ENCODE measurements at regions not wholly inside any gene's neighbourhood (a gene's known extent, or its start where the extent isn't known, plus 50 kb on each side); places are given as distances from the start of the nearest gene placed in this dataset.
"Not testable (repeated sequence)": the region's sequence is repeated elsewhere in the genome, so short reads cannot be mapped to it uniquely, and the experiment has no call there.

DNA sequence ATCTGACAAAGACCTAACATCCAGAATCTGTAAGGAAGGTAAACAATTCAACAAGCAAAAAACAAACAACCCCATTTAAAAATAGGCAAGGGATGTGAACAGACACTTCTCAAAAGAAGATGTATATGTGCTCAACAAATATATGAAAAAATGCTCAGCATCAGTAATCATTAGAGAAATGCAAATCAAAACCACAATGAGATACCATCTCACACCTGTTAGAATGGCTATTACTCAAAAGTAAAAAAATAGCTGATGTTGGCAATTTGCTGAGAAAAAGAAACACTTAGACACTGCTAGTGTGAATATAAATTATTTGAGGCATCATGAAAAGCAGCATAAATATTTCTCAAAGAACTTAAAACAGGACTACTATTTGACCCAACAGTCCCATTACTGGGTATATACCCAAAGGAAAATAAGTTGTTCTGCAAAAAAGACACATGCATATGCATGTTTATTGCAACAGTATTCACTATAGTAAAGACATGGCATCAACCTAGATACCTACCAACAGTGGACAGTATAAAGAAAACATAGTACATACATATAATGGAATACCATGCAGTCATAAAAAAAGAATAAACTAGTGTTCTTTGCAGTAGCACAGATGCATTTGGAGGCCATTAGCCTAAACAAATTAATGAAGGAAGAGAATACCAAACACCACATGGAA is 980.1 kb downstream of the KCNMA1 start:
- no peak for DNase-seq

DNA sequence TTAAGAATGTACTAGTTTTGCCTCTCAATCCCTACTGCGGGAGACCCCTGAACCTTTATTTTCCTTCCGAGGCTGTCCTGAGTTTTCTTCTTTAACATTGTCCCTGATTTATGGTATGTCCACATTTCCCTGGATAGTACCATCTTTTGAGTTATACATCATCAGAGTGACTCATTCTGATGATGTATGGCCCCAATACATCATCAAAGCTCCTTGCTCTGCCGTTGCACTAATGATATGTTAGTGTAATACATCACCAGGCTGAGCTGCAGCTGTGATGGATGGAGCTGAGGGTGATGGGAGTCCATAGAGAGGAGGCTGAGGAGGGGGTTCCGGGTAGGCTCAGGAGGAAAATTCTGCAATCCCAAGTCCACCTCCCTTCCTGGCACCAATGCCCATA is 986.5 kb downstream of the KCNMA1 start:
- DNase-seq: no peak

DNA sequence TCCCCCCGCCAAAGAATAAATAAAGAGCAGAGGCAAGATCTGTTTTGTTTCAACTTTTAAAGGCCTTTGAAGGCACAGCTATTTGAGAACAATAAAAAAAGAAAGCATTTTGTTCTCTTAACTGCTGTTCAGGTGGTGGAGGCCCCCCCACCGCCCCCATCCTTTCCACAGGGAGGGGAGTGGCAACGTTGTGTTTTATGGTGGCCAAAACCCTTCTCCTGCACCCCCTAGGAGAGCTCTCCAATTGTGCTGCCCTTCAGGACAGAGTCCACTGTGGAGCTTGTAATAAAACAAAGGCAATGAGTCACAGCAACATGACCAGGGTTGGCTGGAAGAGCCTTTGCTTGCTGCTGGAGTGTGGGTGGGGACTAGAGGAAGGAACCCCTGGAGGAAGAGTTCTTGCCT is 987.9 kb downstream of the KCNMA1 start:
- DNase-seq: peak; percentile 13

DNA sequence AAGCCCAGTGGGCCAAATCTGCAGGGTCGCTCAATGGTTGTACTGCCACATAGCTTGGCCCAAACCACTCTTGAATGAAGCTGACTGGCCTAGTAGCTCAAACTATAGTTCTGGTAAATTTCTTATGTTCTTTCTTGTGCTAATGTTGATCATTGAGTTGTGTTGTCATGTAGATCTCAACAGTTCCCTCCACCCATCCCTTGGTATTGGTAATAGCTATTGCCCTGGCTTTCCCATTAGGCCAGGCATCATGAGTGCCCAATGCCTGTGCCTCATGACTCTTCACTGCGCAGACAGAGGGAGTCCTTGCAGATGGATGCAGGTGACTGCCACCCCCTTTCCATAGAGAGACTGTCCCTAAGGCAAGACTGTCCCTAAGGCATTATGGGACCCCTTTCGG is 988.4 kb downstream of the KCNMA1 start:
- DNase-seq: no peak

DNA sequence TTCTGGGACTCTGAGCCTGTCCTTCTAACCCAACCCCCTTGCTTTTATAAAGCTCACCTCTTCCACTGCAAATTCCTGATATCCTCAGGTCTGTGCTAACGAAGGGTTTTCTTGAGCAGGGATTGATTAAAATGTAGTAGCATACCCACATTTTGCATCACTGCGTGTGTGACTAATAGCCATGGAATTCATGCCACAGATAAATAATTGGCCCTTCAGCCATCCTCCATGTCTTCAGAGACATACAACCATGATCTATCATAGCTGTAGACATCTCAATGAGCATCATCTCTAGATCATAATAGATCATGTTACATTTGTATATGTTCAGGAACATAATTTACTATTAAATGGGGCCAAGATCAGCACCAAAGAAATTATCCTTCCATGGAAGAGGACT is 990.3 kb downstream of the KCNMA1 start:
- peak; percentile 11 for DNase-seq

DNA sequence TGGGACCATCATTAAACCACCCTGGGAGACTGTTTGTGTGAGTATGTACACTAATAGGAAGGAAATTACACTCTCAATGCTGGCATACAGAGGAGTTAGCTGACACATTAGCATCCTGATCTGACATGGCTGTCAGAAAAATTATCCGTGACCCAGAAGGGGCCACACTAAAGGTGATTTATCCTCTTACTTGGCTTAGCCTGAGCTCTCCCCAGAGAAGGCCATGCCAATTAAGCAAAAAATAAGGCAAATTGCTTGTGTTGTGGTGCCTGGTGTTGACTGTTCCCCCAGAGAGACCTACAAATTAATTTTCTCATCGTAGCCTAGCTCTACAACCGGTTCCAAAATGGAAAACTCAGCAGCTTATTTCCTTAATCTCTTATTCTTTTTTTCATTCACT is 992.3 kb downstream of the KCNMA1 start:
- DNase-seq: no peak

DNA sequence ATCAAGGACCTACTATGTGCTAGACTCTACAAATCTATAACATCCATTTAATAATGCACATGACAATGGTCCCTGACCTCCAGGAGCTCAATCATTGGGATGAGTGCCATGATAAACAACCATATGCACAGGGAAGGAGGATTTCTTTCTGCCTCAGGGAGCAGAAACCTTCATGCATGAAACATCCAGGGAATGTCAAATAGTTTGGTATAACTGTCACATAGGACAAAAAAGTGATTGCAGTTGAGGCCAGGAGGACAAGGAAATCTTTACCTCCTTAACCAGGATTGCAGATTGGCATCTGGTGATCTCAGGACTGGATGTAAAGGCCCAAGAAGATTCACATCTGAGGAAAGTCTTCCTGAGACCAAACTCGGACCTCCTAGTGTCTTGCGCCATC is 993.1 kb downstream of the KCNMA1 start:
- DNase-seq: peak; percentile 79

DNA sequence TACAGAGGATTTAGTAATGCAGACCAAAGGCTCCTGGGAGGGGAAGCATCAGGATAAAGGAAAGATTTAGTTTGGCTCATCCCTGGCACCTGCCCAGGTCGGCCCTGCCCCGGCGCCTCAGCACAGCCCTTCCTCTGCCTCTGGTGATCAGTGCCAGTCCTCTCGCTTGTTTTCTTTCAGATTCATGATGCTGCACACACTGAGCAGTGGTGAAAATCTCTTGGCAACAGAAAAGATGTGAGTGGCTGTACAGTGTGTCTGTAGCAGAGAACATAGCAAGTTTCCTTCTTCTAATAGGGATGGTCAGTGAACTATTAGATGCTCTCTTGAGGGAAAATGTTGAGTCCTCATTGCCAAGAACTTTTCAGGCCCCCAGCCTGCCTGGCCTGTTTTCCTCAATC is 994.1 kb downstream of the KCNMA1 start:
- no peak for DNase-seq

DNA sequence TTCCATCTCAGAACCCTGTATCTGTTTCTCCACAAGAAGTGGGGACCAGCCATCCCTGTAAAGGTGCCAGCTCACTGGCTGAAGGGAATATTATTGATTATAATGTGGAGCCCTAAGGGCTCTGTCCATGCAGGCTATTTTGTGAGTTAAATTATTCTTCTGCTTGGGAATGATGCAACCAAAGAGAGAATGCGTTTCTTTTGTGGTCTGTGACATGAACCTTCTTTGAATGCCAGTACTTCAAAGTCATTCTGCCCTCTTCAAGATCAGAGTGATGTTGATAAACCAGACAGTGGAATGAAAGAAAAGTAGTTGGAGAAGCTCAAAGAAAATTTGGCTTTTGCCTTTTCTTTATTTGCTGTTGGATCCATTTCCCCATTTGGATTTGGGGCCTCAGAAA is 995.2 kb downstream of the KCNMA1 start:
- no peak for DNase-seq

DNA sequence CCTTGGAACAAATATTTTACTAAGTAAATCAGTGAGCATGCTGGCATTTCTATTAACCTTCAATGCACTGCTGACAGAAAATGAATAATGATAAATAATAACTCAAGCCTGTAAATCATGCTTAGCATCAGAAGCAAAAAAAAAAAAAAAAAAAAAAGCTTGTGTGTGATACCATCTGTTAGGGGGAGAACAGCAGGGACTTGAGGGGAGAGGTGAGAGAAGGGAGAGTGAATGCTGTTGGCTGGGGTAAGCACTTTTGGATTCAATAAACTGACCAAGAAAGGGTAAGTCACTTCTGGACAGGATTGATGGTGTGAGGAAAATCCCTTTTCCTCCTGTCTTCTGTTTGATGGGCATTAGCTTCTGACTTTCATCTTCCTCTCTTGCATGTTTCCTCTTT is 996.4 kb downstream of the KCNMA1 start:
- DNase-seq: no peak

DNA sequence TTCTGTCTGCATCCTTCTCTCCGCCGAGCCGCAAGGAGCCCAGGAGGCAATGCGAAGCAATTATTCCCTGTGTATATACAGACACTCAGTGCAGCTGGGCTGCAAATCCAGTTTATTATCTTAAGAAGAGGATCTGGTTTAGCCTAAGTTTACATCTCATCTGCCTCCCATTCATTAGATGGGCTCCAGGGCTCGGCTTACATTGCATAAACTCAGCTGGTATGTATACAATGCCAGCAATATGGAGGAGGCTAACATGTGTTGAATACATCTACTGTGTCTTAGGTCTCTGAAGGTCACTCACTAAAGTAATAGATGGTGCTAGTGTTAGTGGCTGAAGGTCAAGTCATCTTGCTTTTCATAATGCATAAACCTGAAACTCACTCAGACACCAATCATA is 996.8 kb downstream of the KCNMA1 start:
- DNase-seq: no peak

DNA sequence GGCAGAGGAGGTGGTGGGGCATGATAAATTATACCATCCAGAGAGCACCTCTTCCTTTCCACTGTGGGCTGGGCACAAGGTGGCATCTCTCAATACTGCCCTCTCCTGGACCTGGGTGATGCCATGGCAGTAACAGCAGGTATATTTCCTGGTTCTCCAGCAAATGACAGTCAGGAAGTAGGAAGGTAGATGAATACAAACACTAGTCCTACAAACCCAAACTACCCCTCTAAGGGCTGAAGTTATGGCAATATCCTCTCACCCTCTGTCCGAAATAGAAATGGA is 1004.9 kb downstream of the KCNMA1 start:
- DNase-seq: no peak

DNA sequence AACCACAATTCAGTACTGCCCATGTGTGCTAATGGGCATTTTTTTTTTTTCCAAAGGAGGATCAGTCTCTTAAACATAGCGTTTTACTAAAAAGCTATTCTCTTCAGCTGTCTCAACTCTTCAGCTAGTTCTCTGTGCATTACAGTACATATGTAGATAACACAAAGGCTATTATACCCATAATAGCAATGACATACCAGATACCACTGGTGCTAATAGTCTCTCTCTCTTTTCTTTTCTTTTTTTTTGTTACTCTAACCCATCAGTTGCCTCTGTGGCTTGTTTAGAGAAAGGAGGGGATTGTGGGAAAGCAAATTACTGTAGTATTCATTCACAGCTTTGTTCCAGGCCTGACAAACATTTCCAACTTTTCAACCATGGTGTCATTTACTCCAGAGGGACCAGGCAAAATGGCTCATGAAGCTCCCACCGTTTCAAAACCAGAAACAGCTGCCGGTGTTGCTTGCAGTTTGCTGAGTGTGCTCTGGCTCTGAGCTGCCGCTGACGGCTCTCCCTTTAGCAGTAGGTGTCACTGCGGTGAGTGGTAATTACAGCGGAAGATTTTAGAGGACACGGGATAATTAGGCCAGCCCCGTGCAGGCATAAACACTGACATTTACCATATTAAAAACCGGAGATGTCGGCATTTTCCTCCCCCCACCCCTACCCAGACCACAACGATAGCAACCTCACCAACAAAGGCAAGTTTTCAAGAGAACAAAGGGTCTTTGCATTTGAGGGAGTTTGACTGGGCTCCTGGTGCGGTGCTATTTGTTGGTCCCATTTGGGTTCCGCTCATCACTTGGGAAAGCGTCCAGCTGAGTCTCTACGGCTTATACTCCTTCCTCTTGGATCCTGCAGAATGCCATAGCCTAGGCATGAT is 1005.5 kb downstream of the KCNMA1 start:
- DNase-seq: no peak

DNA sequence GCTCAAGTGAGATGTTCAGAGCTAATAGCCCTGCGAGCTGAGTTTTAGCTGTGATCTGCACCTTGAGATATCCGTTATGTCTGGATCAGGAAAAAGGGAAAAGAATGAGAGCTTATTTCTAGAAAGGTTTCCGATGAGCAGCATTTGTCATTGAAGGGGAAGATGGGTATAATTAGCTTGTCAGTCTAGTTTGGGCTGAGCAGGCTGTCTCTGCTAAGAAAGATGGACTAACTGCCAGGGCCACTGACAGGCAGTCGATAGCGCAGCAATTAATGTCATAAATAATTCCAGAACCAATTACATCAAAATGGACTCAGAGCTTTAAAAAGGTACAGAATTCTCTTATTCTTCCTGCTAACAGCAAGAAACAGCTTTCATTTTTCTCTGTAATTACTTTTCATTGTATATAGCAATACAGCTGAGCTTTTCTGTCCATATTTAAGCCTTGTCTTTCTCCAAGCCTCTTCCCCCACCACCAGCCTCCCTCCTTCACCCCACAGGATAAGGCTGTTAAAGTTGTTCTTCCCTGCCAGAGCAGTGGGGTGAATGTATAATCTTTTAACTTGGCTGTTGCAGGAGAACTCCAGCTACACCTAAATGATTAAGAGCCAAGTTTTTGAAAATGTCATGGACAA is 1006.5 kb downstream of the KCNMA1 start:
- DNase-seq: no peak

DNA sequence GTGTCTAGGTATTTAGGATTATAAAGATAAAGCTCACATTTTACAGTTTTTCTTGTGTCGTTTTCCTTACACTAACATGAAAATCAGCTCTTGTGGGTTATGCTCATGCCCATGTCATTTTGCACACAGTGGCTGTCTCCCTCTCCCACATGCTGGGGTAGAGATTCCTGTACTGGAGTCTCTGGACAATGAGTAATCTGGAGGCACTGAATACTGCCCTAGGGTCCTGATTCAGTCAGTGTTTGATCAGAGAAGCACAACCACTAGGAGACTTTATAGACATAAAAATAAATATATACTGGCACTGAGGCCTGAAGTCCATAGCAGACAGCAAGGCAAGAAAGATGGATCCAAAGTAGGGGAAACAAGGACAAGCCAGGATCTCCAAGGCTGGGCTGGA is 1008.8 kb downstream of the KCNMA1 start:
- DNase-seq: no peak

DNA sequence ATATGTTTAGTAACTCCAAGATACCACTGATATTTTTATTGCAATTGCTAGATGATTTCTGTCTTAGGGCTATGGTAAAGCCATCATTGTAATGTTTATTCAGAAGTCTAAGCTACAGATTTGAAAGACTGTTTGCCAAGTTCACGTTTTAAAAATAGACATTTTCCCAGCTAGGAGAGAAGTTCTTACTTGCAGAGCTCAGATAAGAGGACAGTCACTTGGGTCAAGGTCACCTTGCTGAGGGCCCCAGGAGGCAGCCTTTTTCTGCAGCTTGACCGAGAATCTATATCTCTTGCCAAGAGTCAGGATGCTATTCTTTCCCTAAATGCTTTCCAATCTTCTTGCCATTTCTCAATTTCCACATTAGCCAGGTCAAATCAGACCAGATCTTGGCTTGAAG is 1011.2 kb downstream of the KCNMA1 start:
- DNase-seq: no peak

DNA sequence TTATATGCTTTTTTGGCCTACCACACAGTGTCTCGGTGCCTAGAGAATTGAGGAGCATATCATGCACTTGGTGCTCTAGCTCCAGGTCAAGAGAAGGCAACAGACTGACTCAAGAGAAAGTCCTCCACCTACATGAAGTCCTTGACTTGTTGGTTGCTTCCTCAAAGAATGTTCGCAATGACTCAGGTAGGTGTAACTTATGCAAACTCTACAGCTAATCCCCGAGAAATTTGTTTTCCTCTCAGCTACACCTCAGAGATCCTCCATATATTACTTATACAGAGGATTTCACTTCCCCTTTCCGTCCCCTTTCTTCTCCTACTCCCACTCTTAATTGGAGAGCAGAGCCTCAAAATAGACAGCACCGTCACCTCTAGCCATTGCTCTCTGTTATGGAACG is 1013.1 kb downstream of the KCNMA1 start:
- no peak for DNase-seq

DNA sequence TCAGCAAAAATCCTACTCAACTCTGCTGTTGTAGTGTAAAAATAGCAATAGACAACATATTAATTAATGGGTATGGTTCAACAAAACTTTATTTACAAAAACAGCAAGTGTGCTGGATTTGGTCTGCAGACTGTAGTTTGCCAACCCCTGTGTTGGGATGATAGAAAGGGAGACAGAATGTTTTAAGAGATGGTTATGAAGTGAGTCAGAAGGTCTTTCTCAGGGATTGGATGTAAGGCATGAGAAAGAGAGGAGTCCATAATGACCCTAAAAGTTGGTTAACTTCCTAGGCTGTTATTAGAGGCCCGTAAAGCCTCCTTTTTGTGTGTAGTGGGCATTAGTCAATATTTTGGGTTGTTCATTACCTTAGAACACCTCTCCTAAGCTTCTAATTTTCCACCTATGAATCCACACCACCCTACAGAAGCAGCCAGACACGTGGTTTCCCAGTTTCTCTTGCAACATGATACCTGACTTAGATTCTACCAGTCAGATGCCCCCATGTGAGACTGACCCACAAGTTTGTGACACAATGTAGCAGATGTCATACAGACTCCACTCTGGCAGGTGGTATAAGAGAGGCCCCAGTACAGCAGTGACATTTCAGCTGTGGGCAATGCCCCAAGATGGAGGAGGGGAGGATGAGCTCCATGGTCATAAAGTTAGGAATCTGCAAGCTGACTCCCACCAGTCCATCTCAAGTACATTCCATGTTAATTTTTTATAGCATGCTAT is 1015.6 kb downstream of the KCNMA1 start:
- no peak for DNase-seq

DNA sequence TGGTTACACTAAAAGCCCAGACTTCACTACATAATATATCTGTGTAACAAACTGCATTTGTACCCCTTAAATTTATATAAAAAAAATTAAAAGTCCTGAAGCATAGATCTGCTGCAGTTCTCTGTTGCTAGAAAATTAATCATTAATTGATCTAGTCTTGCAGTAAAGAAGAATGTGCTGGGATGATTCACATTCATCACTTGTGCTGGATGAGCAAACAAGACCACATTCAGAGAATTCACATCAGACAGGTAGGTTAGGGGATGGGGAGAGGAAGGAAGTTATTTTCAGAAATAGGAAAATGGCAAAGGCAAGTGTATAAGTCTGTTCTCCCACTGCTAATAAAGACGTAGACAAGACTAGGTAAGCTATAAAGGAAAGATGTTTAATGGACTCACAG is 1019.0 kb downstream of the KCNMA1 start:
- DNase-seq: peak; percentile 71

DNA sequence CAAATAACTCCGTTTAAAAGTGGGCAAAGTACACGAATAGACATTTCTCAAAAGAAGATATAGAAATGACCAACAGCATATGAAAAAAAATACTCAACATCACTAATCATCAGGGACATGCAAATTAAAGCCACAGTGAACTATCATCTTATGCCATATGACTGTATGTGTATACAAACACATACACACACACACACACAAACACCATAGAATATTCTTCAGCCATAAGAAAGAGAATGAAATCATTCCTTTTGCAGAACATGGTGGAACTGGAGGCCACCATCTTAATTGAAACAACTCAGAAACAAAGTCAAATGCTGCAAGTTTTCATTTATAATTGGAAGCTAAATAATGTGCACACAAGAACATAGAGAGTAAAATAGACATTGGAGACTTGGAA is 1019.4 kb downstream of the KCNMA1 start:
- no peak for DNase-seq

DNA sequence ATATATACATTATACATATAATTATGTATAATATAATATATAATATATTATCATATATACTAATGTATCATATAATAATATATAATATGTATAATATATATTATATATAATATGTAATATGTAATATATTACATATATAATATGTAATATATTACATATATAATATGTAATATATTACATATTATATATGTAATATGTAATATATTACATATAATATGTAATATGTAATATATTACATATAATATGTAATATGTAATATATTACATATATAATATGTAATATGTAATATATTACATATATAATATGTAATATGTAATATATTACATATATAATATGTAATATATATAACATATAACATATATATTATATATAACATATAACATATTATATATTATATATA is 1020.9 kb downstream of the KCNMA1 start:
- DNase-seq: not testable (repeated sequence)

DNA sequence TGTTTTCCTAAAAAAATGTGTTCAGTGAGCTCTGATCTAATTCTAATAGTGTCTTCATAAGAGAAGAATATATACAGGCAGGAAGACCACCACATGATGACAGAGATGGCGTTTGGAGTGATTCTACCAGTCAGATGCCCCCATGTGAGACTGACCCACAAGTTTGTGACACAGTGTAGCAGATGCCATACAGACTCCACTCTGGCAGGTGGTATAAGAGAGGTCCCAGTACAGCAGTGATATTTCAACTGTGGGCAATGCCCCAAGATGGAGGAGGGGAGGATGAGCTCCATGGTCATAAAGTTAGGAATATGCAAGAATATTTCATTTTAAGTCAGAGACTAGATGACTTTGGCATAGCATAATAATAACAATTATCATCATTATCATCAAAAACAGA is 1022.6 kb downstream of the KCNMA1 start:
- no peak for DNase-seq

Data from kidney glomerular epithelial cell (primary cell).